Large intestine (tissue), 3 donors: ENCODE measurements at regions not wholly inside any gene's neighbourhood (a gene's known extent, or its start where the extent isn't known, plus 50 kb on each side); places are given as distances from the start of the nearest gene placed in this dataset.
A peak's percentile ranks its signal among the peaks of the same experiment; 100 is the strongest.
"Not testable (repeated sequence)": the region's sequence is repeated elsewhere in the genome, so short reads cannot be mapped to it uniquely, and the experiment has no call there.

Experiments
- DNase-seq, 2 donors: peaks; one replicate each; pipeline versions ENCODE4 v3.0.0 to v3.0.0-alpha.2; 2013
- H3K27ac ChIP-seq: one replicate; pipeline ENCODE4 v1.5.1; 2013; ENCODE audit warnings: low read length
- H3K27me3 ChIP-seq: 2 replicates; pipeline ENCODE4 v1.6.1; 2013; ENCODE audit warnings: low read length; ENCODE audit not compliant: control insufficient read depth, insufficient read depth
- H3K36me3 ChIP-seq: 2 replicates; pipeline ENCODE4 v1.6.1; 2013; ENCODE audit warnings: low read length; ENCODE audit not compliant: control insufficient read depth, insufficient read depth
- H3K4me1 ChIP-seq: one replicate; pipeline ENCODE4 v1.6.1; 2013; ENCODE audit warnings: low read length; ENCODE audit not compliant: control insufficient read depth, insufficient read depth
- H3K4me3 ChIP-seq: one replicate; pipeline ENCODE4 v1.5.1; 2013; ENCODE audit warnings: low read length
- H3K9me3 ChIP-seq: one replicate; pipeline ENCODE4 v1.6.1; 2013; ENCODE audit warnings: mild to moderate bottlenecking, low read depth, low read length, moderate library complexity; ENCODE audit not compliant: control insufficient read depth
- WGBS: methylation state at CpG from one replicate; pipeline ENCODE4 v1.1.5; 2013; ENCODE audit warnings: low lambda C conversion rate; ENCODE audit not compliant: insufficient coverage; 5-methylcytosine and 5-hydroxymethylcytosine counted together

DNA sequence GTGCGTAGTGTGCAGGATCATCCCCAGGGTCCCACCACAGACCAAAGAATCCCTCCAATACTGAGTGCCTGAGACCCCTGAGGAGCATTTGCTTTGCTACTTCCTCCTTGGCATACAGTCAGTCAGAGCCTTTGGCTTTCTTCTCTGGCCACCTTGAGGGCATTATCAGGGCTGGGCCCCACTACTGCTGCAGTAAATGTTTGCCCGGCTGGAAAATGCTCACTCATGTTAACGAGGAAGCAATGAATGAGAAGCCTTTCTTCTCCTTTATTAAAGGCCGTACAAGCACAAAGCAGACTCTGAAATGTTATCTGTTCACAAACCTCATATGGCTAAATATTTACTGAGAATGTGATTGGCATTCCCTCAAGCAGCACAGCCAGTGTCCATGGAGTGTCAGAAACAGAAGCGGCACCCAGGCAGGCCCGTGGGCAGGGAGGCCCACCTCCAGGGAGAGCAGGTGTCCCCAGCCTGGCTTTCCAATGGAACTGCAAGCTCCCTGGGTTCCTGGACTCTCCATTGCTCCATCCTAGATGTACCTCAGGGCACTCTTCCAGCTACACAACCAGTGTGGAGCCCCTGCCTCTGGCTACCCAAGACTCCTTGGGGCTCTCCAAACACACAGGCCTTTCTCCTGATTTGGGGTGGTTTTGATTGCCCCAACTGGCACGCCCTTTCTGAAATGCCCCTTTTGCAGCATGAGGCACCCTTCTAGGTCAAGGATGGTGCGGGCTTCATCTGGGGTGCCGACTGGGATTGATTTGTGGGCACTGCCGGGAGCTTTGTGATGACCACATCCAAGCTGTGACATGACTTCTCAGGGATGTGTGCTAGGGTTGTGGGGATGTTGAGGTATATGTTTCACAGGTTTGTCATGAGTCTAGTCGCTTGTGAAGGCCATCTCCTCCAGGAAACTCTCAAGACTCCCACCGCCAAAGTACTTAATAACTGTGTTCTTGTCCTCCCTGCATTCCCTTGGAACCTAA lies 195.6 kb downstream of the FAM43A start:
- no peak overlapping the region for H3K27ac ChIP-seq
- WGBS, result no CpG with 5 or more reads among the region's 12 CpGs
- peak; percentile 65 to 82 for DNase-seq
- no peaks in the 10 kb centered on the region for H3K9me3 ChIP-seq
- H3K27me3 ChIP-seq, result no peaks in the 10 kb centered on the region
- no peak overlapping the region for H3K4me3 ChIP-seq
- no peaks in the 10 kb centered on the region for H3K36me3 ChIP-seq
- peaks cover 17% of the 10 kb centered on the region for H3K4me1 ChIP-seq

DNA sequence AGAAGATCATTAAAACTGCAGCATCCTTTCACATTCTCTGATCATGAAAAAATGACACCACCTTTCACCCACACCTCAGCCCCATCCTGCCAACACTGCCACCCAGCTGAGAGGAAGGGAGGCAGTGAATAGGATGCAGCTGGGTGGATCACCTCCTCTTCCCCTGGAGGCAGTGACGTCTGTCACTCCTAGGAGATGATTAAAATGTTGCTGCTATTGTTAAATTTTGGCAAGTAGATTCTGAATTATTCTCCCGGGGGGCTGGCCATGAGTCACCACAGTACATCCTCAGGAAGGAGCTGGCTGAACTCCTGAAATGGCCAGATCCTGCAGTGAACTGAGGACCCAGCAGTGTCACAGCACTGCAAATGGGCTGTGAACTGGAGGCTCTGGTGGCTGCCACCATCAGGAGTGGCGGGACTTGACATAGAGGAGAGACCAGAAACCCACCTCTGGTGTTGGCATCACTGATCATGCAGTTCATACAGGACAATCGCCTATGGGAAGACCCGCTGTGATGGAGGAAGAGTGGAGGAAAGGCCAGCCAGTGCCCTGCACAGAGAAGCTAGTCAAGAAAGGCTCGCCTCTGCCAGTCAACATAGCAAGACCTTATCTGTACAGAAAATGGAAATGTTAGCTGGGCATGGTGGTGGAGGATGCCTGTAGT lies 199.1 kb downstream of the FAM43A start:
- no peak overlapping the region for H3K27ac ChIP-seq
- H3K36me3 ChIP-seq, result no peaks in the 10 kb centered on the region
- H3K4me1 ChIP-seq, result peaks cover 17% of the 10 kb centered on the region
- no peak for DNase-seq
- no peaks in the 10 kb centered on the region for H3K27me3 ChIP-seq
- H3K4me3 ChIP-seq, result no peak overlapping the region
- 100% methylated on average over 1 of the region's 6 CpGs for WGBS
- H3K9me3 ChIP-seq, result no peaks in the 10 kb centered on the region

DNA sequence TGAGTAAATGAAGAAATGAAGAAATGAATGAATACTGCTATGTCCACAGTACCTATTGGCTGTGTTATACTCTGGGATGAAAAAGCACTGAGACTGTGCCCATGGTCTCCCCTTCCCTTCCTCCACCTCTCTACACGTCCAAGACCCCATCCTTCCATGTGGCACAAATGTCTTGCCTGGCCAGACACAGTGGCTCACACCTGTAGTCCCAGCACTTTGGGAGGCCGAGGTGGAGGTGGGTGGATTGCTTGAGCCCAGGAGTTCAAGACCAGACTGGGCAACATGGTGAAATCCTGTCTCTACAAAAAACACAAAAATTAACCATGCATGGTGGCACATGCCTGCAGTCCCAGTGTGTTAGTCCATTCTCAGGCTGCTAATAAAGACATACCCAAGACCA lies 200.1 kb downstream of the FAM43A start:
- Histone ChIP-seq H3K4me3 (no peak overlapping the region), H3K36me3 (no peaks in the 10 kb centered on the region), H3K27me3 (no peaks in the 10 kb centered on the region), H3K27ac (no peak overlapping the region), H3K4me1 (peaks cover 9% of the 10 kb centered on the region), H3K9me3 (no peaks in the 10 kb centered on the region)
- DNase-seq, result no peak
- no CpG with 5 or more reads among the region's 2 CpGs for WGBS

DNA sequence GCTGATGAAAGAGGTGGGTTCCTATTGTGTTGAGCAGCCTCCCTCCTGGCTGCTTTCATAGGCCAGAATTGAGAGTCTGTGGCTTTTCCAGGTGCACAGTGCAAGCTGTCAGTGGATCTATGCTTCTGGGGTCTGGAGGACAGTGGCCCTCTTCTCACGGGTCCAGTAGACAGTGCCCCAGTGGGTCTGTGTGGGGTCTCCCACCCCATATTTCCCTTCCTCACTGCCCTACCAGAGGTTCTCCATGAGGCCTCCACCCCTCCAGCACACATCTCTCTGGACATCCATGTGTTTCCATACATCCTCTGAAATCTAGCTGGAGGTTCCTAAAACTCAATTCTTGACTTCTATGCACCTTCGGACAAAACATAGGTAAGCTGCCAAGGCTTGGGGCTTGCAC lies 201.2 kb downstream of the FAM43A start:
- no peak overlapping the region for H3K27ac ChIP-seq
- H3K4me3 ChIP-seq, result no peak overlapping the region
- no CpG with 5 or more reads among the region's 2 CpGs for WGBS
- no peaks in the 10 kb centered on the region for H3K4me1 ChIP-seq
- H3K9me3 ChIP-seq, result no peaks in the 10 kb centered on the region
- DNase-seq, result no peak
- no peaks in the 10 kb centered on the region for H3K27me3 ChIP-seq
- H3K36me3 ChIP-seq, result no peaks in the 10 kb centered on the region

DNA sequence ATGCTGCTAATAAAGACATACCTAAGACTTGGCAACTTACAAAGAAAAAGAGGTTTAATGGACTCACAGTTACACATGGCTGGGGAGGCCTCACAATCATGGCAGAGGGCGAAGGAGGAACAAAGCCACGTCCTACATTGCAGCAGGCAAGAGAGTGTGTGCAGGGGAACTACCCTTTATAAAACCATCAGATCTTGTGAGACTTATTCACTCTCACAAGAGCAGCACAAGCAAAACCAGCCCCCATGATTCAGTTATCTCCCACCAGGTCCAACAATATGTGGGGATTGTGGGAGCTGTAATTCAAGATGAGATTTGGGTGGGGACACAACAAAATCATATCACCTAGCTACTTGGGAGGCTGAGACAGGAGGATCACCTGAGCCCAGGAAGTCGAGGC lies 202.4 kb downstream of the FAM43A start:
- not testable (repeated sequence) for H3K27ac ChIP-seq, H3K4me1 ChIP-seq, H3K4me3 ChIP-seq, DNase-seq, H3K27me3 ChIP-seq, H3K9me3 ChIP-seq, H3K36me3 ChIP-seq
- no CpG with 5 or more reads among the region's 3 CpGs for WGBS

DNA sequence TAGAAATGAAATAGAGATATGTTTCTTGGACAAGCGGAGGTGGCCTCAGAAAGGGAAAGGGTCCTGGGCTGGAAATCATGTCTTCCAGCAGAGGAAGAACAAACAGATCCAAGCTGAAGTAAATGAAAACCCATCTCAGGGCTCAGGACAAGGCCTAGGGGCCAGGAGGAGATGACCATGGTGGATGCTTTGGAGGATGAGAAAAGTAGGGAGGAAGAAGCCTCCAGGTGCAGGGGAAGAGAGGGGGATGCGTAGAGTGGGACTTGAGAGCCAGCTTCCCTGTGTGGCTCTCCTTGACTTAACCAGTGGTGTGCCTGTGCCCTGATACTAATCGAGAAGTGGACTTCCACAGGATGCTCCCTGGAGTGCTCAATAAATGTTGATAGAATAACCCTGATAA lies 203.2 kb downstream of the FAM43A start:
- H3K4me1 ChIP-seq, result no peaks in the 10 kb centered on the region
- no peak overlapping the region for H3K27ac ChIP-seq
- H3K9me3 ChIP-seq, result no peaks in the 10 kb centered on the region
- H3K36me3 ChIP-seq, result no peaks in the 10 kb centered on the region
- H3K27me3 ChIP-seq, result no peaks in the 10 kb centered on the region
- DNase-seq, result no peak
- H3K4me3 ChIP-seq, result no peak overlapping the region
- 100% methylated on average over 1 of the region's 3 CpGs for WGBS

DNA sequence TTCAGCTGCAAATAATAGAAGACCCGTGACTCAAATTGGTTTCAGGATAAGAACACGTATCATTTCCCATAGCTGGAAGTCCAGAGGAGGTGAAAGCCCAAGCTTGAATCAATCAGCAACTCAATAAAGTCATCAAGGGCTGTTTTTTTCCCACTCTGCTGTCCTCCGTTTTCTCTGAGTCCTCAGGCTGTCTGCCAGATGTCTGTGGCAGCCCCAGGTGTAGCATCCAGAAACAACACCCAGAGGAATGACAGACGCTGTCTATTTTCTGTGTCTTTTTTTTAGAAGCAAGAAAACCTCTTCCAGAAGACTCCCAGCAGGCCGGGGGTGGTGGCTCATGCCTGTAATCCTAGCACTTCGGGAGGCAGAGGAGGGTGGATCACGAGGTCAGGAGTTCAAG lies 204.4 kb downstream of the FAM43A start:
- Histone ChIP-seq H3K27ac (no peak overlapping the region), H3K4me3 (no peak overlapping the region), H3K27me3 (no peaks in the 10 kb centered on the region), H3K4me1 (no peaks in the 10 kb centered on the region), H3K36me3 (no peaks in the 10 kb centered on the region), H3K9me3 (no peaks in the 10 kb centered on the region)
- no peak for DNase-seq
- 100% methylated on average over 1 of the region's 7 CpGs for WGBS

DNA sequence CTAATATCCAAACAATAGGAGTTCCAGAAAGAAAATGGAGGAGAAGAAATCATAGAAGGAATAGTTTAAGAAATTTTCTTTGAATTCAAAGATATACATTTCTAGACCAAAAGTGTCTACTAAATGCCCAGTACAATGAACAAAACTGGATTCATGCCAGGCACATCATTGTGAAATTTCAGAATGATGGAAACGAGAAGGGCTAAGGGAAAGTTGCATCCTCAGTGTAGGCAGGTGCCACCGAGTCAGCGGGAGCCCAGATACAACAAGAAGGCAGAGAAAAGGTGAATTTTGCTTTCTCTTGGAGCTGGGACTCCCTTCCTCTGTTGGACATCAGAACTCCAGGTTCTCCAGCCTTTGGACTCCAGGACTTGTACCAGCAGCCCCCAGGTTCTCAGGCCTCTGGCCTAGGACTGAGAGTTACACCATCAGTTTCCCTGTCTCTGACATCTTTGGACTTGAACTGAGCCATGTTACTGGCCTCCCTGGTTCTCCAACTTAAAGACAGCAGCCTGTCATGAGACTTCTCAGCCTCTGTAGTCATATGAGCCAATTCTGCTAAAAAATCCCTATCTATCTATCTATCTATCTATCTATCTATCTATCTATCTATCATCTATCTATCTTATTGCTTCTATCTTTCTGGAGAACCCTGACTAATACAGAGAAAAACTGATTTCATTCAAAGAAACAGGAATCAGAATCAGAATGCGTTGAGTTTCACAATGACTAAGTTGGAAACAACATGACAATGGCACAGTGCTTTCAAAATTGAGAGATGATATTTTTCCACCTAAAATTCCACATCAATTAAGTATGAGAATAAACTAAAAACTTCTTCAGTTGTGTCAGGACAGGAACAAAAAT lies 207.7 kb downstream of the FAM43A start:
- H3K27ac ChIP-seq, result no peak overlapping the region
- WGBS, result no CpG with 5 or more reads among the region's 4 CpGs
- no peaks in the 10 kb centered on the region for H3K36me3 ChIP-seq
- no peak for DNase-seq
- no peaks in the 10 kb centered on the region for H3K9me3 ChIP-seq
- H3K4me1 ChIP-seq, result no peaks in the 10 kb centered on the region
- H3K4me3 ChIP-seq, result no peak overlapping the region
- no peaks in the 10 kb centered on the region for H3K27me3 ChIP-seq

DNA sequence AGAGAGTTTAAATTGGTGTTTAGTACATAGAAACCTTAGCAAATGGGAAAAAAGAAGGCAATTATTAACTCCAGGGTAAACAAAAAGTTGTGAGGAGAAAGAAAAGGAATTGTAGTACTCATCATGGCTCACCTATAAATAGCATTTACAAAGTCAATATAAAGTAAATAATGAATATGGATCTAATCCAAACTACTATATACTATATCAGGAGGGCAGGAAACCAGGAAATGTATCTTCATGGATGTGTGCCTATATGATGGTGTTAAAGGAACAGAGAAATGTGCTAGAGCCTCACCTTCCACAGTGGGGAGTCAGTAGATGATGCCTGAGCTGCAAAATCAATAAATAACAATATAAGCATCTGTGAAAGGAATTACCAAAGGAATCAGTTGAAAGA lies 208.9 kb downstream of the FAM43A start:
- Histone ChIP-seq H3K4me1 (no peaks in the 10 kb centered on the region), H3K4me3 (no peak overlapping the region), H3K36me3 (no peaks in the 10 kb centered on the region), H3K27ac (no peak overlapping the region), H3K27me3 (no peaks in the 10 kb centered on the region), H3K9me3 (no peaks in the 10 kb centered on the region)
- no peak for DNase-seq

DNA sequence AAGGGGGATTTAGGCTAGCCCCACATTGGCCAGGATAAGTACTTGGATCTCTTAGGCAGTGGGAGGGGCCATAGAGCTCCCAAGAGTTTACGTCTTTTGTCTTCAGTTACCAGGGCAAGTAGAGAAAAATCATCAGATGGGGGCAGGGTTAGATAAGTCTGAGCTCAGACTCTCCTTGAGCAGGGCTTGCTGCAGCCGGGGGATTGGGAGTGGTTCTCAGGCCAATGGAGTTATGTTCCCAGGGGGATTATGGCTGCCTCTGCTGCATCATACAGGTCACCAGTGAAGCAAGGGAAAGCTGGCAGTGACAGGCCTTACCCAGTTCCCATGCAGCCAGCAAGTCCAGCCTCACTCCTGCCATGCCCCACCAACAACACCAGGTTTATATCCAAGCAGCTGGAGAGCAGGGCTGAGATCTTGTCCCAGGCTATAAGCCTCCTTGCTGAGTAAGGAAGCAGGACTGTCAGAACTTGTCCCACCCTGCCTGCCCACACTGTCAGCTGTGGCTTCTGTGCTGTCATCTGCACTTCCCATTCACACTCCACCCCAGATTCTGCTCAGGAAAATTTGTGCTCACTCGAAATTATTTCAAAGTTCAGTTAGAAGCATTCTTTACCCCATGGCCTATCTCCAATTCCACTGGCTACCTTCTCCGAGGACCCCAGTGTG lies 215.3 kb downstream of the FAM43A start:
- Histone ChIP-seq H3K36me3 (no peaks in the 10 kb centered on the region), H3K4me1 (no peaks in the 10 kb centered on the region), H3K9me3 (no peaks in the 10 kb centered on the region), H3K4me3 (no peak overlapping the region), H3K27ac (no peak overlapping the region), H3K27me3 (no peaks in the 10 kb centered on the region)
- no peak for DNase-seq
- 100% methylated on average over 1 of the region's 4 CpGs for WGBS
